Aorta (tissue), 5 donors: ENCODE measurements at regions not wholly inside any gene's neighbourhood (a gene's known extent, or its start where the extent isn't known, plus 50 kb on each side); places are given as distances from the start of the nearest gene placed in this dataset.

ENCODE experiments used
- ATAC-seq: fragments of 200-7000 bp; cut with Tn5 transposase; one replicate; pipeline ENCODE4 v1.9.1; 2022; ENCODE audit warnings: moderate library complexity; ENCODE audit not compliant: low FRiP score
- DNase-seq, 2 donors: peaks; one replicate each; pipeline ENCODE4 v3.0.0-alpha.2; 2020
- H3K27ac ChIP-seq, 2 donors: one replicate each; pipeline ENCODE4 v1.5.1; 2013; ENCODE audit warnings: low read length in 2 of 2, mild to moderate bottlenecking in 2 of 2, moderate library complexity in 2 of 2, control low read depth in 1 of 2, inconsistent platforms in 1 of 2, low read depth in 1 of 2
- H3K27me3 ChIP-seq, 2 donors: one replicate each; pipeline ENCODE4 v1.6.1; 2013; ENCODE audit warnings: control low read depth in 1 of 2, low read length in 1 of 2, mild to moderate bottlenecking in 1 of 2, moderate library complexity in 1 of 2; ENCODE audit not compliant: insufficient read depth in 2 of 2, control insufficient read depth in 1 of 2
- H3K36me3 ChIP-seq, 2 donors: one replicate each; pipeline ENCODE4 v1.6.1; 2013; ENCODE audit warnings: control low read depth in 1 of 2, low read length in 1 of 2, mild to moderate bottlenecking in 1 of 2; ENCODE audit not compliant: insufficient read depth in 2 of 2, control insufficient read depth in 1 of 2
- H3K4me1 ChIP-seq, 2 donors: one replicate each; pipeline ENCODE4 v1.6.1; 2013; ENCODE audit warnings: low read length in 2 of 2, control low read depth in 1 of 2, mild to moderate bottlenecking in 1 of 2, moderate library complexity in 1 of 2; ENCODE audit not compliant: insufficient read depth in 2 of 2, control insufficient read depth in 1 of 2
- H3K4me3 ChIP-seq, 2 donors: one replicate each; pipeline ENCODE4 v1.5.1; 2013; ENCODE audit warnings: low read length in 2 of 2, control low read depth in 1 of 2, mild to moderate bottlenecking in 1 of 2
- H3K9me3 ChIP-seq: one replicate; pipeline ENCODE4 v1.6.1; 2013; ENCODE audit warnings: mild to moderate bottlenecking, low read length; ENCODE audit not compliant: control insufficient read depth
- WGBS, 2 donors: extraction: QIAGEN DNeasy Blood & Tissue Kit; methylation state at CpG; one replicate each; pipeline ENCODE4 v1.1.7; 2013; 5-methylcytosine and 5-hydroxymethylcytosine counted together
- intact Hi-C, 2 donors: fragments of 100-400 bp; cut with DNase I; formaldehyde crosslinking; loops; one replicate each; pipeline versions ENCODE4 v1.14.2 to v1.15.0; 2022
- donor health status: healthy with polysubstance abuse.
- donor health status: Bipolar disorder and iron deficiency.
- donor health status: DM: no; HTN: no; CAD: no.
- donor health status: DM: no; HTN: no; CAD: no.
- donor health status: DM: yes; HTN: yes; CAD: no.

DNA sequence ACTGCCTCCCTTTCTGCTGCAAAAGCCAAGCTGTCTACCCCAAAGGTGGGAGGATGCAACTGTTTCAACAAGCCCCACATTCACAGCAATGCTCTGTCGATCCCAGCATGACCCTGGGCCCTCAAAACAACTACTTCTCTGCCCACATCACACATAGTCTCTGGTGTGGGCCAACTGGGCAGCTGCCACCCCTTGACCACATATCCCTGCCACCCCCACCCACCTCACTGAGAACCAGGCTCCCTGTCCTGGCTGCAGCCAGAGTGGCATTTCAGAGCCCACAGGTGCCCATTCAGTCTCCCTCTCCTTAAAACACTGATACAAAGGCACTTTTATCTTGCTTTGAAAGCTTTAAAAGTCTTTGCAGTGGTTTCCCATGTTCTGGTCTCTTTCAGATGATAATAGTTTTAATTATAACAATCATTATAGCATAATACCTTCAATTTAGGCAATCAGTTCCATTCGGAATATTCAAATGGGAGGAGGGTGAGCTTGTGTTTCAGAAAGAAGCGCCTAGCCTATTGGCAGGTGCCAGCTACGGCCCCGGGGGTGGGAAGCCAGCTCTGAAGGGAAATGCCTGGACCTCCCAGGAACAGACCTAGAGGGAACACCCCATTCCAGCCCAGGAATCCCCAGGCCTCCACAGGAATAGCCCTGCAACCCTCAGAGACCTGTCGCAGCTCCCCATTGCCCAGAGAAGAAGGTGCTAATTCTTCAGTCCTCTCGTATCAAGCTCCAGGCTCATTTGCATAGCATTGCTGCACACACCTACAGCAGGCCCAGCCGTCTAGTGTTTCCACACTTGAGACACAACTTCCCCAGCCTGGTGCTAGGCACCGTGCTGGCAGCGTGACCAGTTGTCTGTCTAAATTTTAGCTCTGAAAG, 90.8 kb downstream of the C5orf15 start:
- no peak for ATAC-seq
- WGBS, 2 donors: 84 to 89% methylated on average over 10 of the region's 10 CpGs
- intact Hi-C loops: loop anchor here in 1 of 2 donors (10.0 kb wide), 1 partner anchor 763 kb away; no protein-coding TSS in a partner anchor

DNA sequence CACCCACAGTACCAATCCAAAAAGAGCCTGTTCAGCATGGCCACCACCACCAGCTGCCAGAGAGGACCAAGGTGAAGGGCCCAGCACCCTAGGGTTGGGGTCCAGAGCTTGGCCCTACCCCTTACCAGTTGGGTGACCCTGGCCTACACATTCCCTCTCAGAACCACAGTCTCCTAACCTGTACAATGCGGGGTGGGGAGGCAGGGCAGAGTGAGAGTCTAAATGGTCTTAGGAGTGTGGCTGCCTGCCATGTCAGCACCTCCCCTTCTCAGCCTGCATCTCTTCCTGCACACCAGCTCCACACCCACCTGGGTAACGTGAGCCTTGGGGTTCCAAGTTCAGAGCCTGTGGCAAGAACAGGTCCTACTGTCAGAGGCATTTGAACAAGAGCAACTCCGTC, 92.2 kb downstream of the C5orf15 start:
- H3K4me3 ChIP-seq: no peak overlapping the region
- peaks cover 3% of the 10 kb centered on the region for H3K9me3 ChIP-seq
- 87 to 96% methylated on average over 3 of the region's 3 CpGs for WGBS, 2 donors
- H3K4me1 ChIP-seq: peaks cover 0 to 2% of the 10 kb centered on the region in 2 donors
- DNase-seq (no peak), ATAC-seq (no peak)
- no peaks in the 10 kb centered on the region for H3K27me3 ChIP-seq
- H3K27ac ChIP-seq: no peak overlapping the region
- H3K36me3 ChIP-seq: no peaks in the 10 kb centered on the region
- intact Hi-C loops: loop anchor here in 1 of 2 donors (10.0 kb wide), 1 partner anchor 761 kb away; no protein-coding TSS in a partner anchor

More for the DNA sequence above, 90.8 kb downstream of the C5orf15 start:
- Histone ChIP-seq H3K4me3 (no peak overlapping the region), H3K36me3 (no peaks in the 10 kb centered on the region), H3K27me3 (no peaks in the 10 kb centered on the region), H3K4me1 (peaks cover 0 to 2% of the 10 kb centered on the region in 2 donors), H3K9me3 (peaks cover 3% of the 10 kb centered on the region), H3K27ac (no peak overlapping the region)
- DNase-seq: no peak

DNA sequence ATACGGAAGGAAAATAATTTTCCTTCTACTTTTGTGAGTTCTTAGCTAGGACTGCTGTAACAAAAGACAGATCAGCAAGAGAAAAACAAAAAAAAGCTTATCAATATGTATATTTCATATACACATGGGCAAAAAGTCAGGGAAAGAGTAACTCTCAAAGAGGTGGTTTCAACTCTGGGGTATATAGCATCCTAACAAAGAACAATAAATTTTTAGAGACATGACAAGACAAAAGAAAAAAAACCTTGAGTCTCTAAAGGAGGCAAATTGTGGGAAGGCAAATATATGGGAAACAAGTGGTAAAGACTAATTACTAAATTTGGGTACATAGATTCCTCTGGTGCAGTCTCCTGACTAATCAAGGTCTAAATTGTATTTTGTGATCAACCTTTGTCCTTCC, 93.2 kb downstream of the C5orf15 start:
- H3K4me1 ChIP-seq: peaks cover 0 to 2% of the 10 kb centered on the region in 2 donors
- ATAC-seq (no peak), DNase-seq (no peak)
- no peaks in the 10 kb centered on the region for H3K36me3 ChIP-seq
- WGBS, 2 donors: 86 to 93% methylated on average over 1 of the region's 1 CpG
- H3K27ac ChIP-seq: no peak overlapping the region
- no peaks in the 10 kb centered on the region for H3K27me3 ChIP-seq
- peaks cover 3% of the 10 kb centered on the region for H3K9me3 ChIP-seq
- intact Hi-C loops: loop anchor here in 1 of 2 donors (10.0 kb wide), 1 partner anchor 760 kb away; no protein-coding TSS in a partner anchor
- no peak overlapping the region for H3K4me3 ChIP-seq

DNA sequence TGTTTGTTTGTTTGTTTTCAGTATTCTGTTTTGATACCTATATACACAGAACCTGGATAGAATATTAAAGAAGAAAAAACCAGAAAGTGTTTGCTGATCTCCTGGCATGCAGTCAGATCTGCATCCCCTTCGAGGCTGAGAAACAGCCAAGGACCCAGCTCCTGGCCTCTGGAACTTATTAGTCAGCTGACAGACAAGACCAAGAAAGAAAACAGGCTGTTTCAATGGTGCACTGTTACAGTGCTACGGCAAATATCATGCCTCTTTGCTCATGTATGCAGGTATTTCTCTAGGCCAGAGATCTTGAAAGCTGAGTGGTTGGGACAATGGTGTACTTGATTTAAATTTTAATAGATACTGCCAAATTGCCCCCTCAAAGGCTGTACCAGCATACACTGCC, 95.0 kb downstream of the C5orf15 start:
- WGBS, 2 donors: 32 to 33% methylated on average over 2 of the region's 2 CpGs
- Histone ChIP-seq H3K36me3 (no peaks in the 10 kb centered on the region), H3K4me3 (no peak overlapping the region), H3K4me1 (no peaks in the 10 kb centered on the region), H3K27ac (no peak overlapping the region), H3K9me3 (peaks cover 3% of the 10 kb centered on the region), H3K27me3 (no peaks in the 10 kb centered on the region)
- DNase-seq: no peak
- no peak for ATAC-seq
- intact Hi-C loops: loop anchor here in 1 of 2 donors (10.0 kb wide), 1 partner anchor 759 kb away; no protein-coding TSS in a partner anchor

DNA sequence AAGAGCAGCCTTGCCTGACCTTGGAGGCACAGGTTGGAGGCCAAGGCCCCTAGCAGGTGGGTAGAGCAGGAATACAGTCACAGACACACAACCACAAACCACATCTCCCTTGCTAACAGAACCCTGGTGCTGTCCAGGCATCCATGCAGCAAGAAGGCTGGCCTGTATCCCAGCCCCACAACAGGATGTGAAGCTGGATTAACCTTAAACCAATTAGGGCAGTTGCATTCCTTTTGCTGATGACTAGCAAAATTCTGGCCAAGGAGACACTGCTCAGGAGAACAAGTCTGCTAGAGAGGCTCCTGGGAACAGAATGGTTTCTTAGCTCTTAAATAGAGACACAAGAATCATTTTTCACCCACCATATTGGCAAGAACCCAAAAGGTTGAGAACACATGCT, 97.8 kb downstream of the C5orf15 start:
- ATAC-seq: no peak
- Histone ChIP-seq H3K4me1 (no peaks in the 10 kb centered on the region), H3K9me3 (peaks cover 1% of the 10 kb centered on the region), H3K27me3 (no peaks in the 10 kb centered on the region), H3K36me3 (no peaks in the 10 kb centered on the region), H3K27ac (no peak overlapping the region), H3K4me3 (no peak overlapping the region)
- peak in 1 of 2 donors; percentile 42 for DNase-seq
- intact Hi-C loops: loop anchor here in 1 of 2 donors (10.0 kb wide), 1 partner anchor 756 kb away; no protein-coding TSS in a partner anchor

DNA sequence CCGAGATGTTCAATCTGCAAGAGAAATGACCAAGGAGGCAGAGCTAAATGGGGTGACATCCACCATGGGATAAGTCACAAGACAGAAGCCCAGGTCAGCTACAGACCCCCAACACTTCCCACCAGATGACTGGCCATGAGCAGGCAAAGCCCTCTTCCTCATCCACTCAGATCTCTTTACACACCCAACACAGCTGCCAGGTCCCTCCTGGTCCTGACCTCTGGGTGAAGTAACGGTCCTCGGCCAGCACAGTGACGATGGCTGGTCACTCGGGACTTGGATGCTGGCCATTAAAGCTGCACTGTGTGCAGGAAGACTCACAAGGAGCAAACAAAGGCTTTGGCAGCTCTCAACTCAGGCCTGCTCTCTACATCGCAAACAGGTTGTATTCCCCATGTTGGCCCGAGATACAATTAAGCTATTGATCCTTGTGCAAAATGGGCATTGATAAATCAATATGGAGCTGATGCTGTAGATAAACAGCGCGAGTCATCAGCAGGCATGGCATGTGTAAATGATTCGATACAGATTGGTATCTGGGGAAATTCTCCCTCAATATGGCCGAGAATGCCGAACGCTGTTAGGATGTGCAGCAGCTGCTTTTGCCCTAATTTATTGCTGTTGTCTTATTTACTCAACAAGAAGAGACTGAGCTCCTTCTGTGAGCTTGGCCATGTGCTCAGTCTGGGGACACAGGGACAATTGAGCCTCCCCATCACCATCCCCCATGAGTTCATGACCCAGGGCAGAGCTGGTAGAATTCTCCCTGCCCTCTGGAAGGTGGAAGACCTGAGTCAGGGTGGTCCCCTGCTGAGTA, 98.7 kb downstream of the C5orf15 start:
- H3K36me3 ChIP-seq: no peaks in the 10 kb centered on the region
- H3K9me3 ChIP-seq: no peaks in the 10 kb centered on the region
- WGBS, 2 donors: 51 to 57% methylated on average over 13 of the region's 13 CpGs
- no peak overlapping the region for H3K27ac ChIP-seq
- ATAC-seq (peak; percentile 40), DNase-seq (peak; percentile 53 to 77)
- no peaks in the 10 kb centered on the region for H3K4me1 ChIP-seq
- H3K27me3 ChIP-seq: no peaks in the 10 kb centered on the region
- no peak overlapping the region for H3K4me3 ChIP-seq
- intact Hi-C loops: loop anchor here (1.0 to 10.0 kb wide), 6 partner anchors 105 to 755 kb away; no protein-coding TSS in a partner anchor

DNA sequence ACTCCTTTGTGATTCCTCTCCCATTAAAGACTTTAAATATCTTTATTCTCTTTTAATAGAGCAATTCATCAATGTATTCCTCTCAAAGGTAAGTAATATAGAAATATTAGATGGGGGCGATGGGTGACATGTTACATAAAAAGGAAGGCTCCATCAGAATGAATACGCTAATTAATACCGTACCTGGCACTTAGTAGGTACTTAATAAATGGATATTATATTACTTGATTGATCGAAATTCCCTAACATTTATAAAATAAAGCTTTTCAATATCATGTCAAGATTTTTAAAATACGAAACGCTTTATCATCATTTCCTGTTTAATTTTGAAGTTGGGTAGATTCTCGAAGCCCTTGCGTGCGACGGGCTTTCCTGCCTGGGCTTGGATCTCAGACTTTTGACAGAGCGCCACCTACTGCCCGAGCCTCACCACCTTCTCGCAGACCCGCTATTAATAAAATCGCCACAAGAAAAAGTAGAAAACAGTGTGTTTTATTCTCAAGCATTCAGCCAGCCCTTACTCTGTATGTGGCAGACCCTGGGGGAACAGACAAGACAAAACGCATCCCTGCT, 99.4 kb downstream of the C5orf15 start:
- intact Hi-C loops: loop anchor here (1.0 to 10.0 kb wide), 5 partner anchors 106 to 444 kb away; no protein-coding TSS in a partner anchor
- Histone ChIP-seq H3K4me1 (no peaks in the 10 kb centered on the region), H3K27me3 (no peaks in the 10 kb centered on the region), H3K9me3 (no peaks in the 10 kb centered on the region), H3K4me3 (no peak overlapping the region), H3K27ac (no peak overlapping the region), H3K36me3 (no peaks in the 10 kb centered on the region)
- 16 to 17% methylated on average over 16 of the region's 16 CpGs for WGBS, 2 donors
- DNase-seq (peak; percentile 86 to 92), ATAC-seq (peak; percentile 79)

DNA sequence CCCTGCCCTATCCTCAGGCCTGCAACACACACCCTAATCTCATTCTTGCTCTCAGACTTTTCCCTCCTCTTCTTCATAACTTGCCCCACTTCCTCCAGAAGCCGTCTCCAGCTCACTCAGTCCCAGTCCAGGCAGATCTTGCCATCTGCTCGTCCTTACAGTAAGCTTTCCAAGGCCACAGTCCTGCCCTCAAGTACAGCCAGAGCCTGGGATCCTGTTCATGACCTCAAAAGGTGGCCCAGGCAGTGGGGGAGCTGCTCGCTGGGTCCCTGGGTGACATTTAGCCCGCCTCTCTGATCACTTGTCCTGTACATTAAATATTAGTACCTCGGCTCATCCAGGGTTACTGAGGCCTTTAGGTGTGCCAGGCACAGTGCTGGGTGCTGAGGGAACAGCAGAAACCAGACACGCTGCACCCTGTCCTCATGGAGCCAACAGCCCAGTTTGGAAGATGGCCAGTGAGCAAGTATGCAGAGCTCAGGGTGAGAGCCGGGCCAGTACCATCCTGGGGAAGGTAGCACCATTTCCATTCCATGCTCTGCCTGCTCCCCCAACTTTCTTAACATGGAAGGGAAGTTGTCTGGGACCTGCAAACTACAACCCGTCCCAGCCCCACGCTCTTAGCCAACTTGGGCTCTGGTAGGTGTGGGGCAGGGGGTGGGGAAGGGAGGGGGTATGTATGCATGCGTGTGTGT, 100.4 kb downstream of the C5orf15 start:
- 92 to 94% methylated on average over 10 of the region's 10 CpGs for WGBS, 2 donors
- no peak overlapping the region for H3K27ac ChIP-seq
- ATAC-seq (no peak), DNase-seq (peak in 1 of 2 donors; percentile 55)
- H3K36me3 ChIP-seq: no peaks in the 10 kb centered on the region
- H3K27me3 ChIP-seq: no peaks in the 10 kb centered on the region
- H3K9me3 ChIP-seq: no peaks in the 10 kb centered on the region
- intact Hi-C loops: loop anchor here (5.0 to 10.0 kb wide), 4 partner anchors 107 to 443 kb away; no protein-coding TSS in a partner anchor
- H3K4me1 ChIP-seq: no peaks in the 10 kb centered on the region
- H3K4me3 ChIP-seq: no peak overlapping the region
